Heart left ventricle (tissue), 16 donors: ENCODE measurements at regions not wholly inside any gene's neighbourhood (a gene's known extent, or its start where the extent isn't known, plus 50 kb on each side); places are given as distances from the start of the nearest gene placed in this dataset.

Experiments used
- ATAC-seq, 4 donors: fragments of 200-7000 bp; cut with Tn5 transposase; one replicate each; pipeline ENCODE4 v1.9.1; 2020 to 2022; ENCODE audit warnings: moderate library complexity in 4 of 4, mild to moderate bottlenecking in 3 of 4, moderate number of reproducible peaks in 1 of 4
- DNase-seq, 5 donors: peaks; one replicate each; pipeline ENCODE4 v3.0.0-alpha.2; 2020
- H3K27ac ChIP-seq, 12 donors: fragments of 200-600 bp; sonication (generic) in 4 of 12; one replicate each; pipeline versions ENCODE4 v1.5.0 to v1.8.0; 2016 to 2022; ENCODE audit warnings: mild to moderate bottlenecking in 2 of 12
- H3K27me3 ChIP-seq, 9 donors: fragments of 200-600 bp; sonication (generic) in 2 of 9; one replicate each; pipeline versions ENCODE4 v1.5.1 to v1.8.0; 2016 to 2022; ENCODE audit warnings: mild to moderate bottlenecking in 3 of 9
- H3K36me3 ChIP-seq, 9 donors: fragments of 200-600 bp; sonication (generic) in 2 of 9; one replicate each; pipeline versions ENCODE4 v1.5.0 to v1.8.0; 2018 to 2022; ENCODE audit warnings: mild to moderate bottlenecking in 2 of 9
- H3K4me1 ChIP-seq, 12 donors: fragments of 200-600 bp; sonication (generic) in 4 of 12; one replicate each; pipeline versions ENCODE4 v1.5.0 to v1.8.0; 2016 to 2022; ENCODE audit warnings: mild to moderate bottlenecking in 3 of 12
- H3K4me3 ChIP-seq, 12 donors: fragments of 200-600 bp; sonication (generic) in 4 of 12; one replicate each; pipeline versions ENCODE4 v1.5.0 to v1.8.0; 2017 to 2022; ENCODE audit warnings: mild to moderate bottlenecking in 9 of 12, moderate library complexity in 4 of 12
- H3K9me3 ChIP-seq, 12 donors: fragments of 200-600 bp; sonication (generic) in 4 of 12; one replicate each; pipeline versions ENCODE4 v1.5.0 to v1.8.0; 2016 to 2022; ENCODE audit warnings: mild to moderate bottlenecking in 1 of 12
- POLR2A ChIP-seq, 2 donors: fragments of 450-650 bp; IDR thresholded peaks; one replicate each; pipeline ENCODE4 v1.6.1; 2017; ENCODE audit warnings: antibody characterized with exemption in 2 of 2, mild to moderate bottlenecking in 2 of 2, moderate library complexity in 2 of 2
- WGBS, 4 donors: extraction: QIAGEN DNeasy Blood & Tissue Kit in 2 of 4; methylation state at CpG; one replicate each; pipeline versions ENCODE4 v1.1.5 to v1.1.7; 2013 to 2018; 5-methylcytosine and 5-hydroxymethylcytosine counted together
- intact Hi-C, 10 donors: fragments of 100-400 bp; cut with DNase I; formaldehyde crosslinking; loops; one replicate each; pipeline versions ENCODE4 v1.11.1 to v1.14.2; 2022
- TF ChIP-seq, protein P1 (sequence below), 12 donors: fragments of 200-600 bp; sonication (generic) in 4 of 12; IDR thresholded peaks; one replicate each; pipeline versions ENCODE4 v1.5.0 to v1.8.0; 2018 to 2022; ENCODE audit warnings: antibody characterized with exemption in 12 of 12, mild to moderate bottlenecking in 5 of 12
- donor health status: ischemic (EF 13 %, LVEDD 7.1; RV severe dilation, severe dysfunction).
- donor health status: healthy with polysubstance abuse.
- donor health status: DM: no; HTN: yes; CAD: no.
- donor health status: DM: no; HTN: no; CAD: no.
- donor health status: ischemic (EF 25% LVEDD 6.9; RV normal size, moderate dysfunction).
- donor health status: ischemic (EF 25% LVEDD 5.7; RV mildly dilated, moderate dysfunction).
- donor health status: healthy.
- donor health status: DM: yes; HTN: yes; CAD: no.
- donor health status: ischemic (EF 35%, LVEDD 5.7; RV mildly dilated, moderate dysfunction).
- donor health status: nonischemic (EF 11% LVEDD 7.7; RV severe dilation, severe dysfunction).
- donor health status: DM: yes; HTN: yes; CAD: no.
- donor health status: PGD.
- donor health status: ischemic (EF 29% LVEDD 5.4; RV normal size, mild dysfunction).
- donor health status: nonischemic (EF 23%, LVEDD 6.1; RV moderate dilation, normal function).

- intact Hi-C loops = no loop called here
- Histone ChIP-seq H3K36me3 (no peaks in the 10 kb centered on the region), H3K4me1 (peaks cover 0 to 18% (median 0%) of the 10 kb centered on the region in 12 donors), H3K4me3 (no peak overlapping the region), H3K27ac (no peak overlapping the region), H3K9me3 (no peaks in the 10 kb centered on the region), H3K27me3 (no peaks in the 10 kb centered on the region)
- no peak for TF ChIP-seq POLR2A (IDR thresholded peaks at IDR 0.05)
- TF ChIP-seq, protein P1, sequence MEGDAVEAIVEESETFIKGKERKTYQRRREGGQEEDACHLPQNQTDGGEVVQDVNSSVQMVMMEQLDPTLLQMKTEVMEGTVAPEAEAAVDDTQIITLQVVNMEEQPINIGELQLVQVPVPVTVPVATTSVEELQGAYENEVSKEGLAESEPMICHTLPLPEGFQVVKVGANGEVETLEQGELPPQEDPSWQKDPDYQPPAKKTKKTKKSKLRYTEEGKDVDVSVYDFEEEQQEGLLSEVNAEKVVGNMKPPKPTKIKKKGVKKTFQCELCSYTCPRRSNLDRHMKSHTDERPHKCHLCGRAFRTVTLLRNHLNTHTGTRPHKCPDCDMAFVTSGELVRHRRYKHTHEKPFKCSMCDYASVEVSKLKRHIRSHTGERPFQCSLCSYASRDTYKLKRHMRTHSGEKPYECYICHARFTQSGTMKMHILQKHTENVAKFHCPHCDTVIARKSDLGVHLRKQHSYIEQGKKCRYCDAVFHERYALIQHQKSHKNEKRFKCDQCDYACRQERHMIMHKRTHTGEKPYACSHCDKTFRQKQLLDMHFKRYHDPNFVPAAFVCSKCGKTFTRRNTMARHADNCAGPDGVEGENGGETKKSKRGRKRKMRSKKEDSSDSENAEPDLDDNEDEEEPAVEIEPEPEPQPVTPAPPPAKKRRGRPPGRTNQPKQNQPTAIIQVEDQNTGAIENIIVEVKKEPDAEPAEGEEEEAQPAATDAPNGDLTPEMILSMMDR (IDR thresholded peaks at IDR 0.05) = no peak
- ATAC-seq (no peak), DNase-seq (no peak)
- WGBS, 4 donors = 73 to 89% (median 79%) methylated on average over 2 of the region's 2 CpGs
Measured at GRCh38 chr2:220279372-220279771, 651.9 kb downstream of the SLC4A3 start.

DNA sequence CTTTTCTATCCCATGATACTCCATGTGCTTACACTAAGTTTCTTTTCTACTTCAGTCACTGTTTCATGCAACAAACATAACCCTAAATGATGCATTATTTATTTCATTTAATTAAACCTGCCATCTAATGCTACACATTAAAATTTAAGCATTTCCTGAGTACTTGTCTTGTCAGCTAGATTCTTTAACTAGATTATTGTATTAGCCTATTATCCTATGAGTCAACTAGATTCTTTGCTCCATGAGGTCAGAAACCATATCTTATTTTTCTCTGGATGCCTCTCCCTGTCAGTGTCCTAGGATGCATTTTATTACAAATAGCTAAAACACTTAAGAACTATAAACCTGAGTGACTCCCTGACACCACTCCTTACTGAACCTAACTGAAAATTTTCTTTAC, 652.4 kb downstream of the SLC4A3 start:
- H3K9me3 ChIP-seq = no peaks in the 10 kb centered on the region
- TF ChIP-seq, protein P1 (IDR thresholded peaks at IDR 0.05) = no peak
- no peak for TF ChIP-seq POLR2A (IDR thresholded peaks at IDR 0.05)
- intact Hi-C loops = no loop called here
- H3K27ac ChIP-seq = no peak overlapping the region
- H3K4me1 ChIP-seq = peaks cover 0 to 18% (median 0%) of the 10 kb centered on the region in 12 donors
- no peaks in the 10 kb centered on the region for H3K36me3 ChIP-seq
- DNase-seq = no peak
- ATAC-seq = no peak
- no peak overlapping the region for H3K4me3 ChIP-seq
- H3K27me3 ChIP-seq = no peaks in the 10 kb centered on the region

DNA sequence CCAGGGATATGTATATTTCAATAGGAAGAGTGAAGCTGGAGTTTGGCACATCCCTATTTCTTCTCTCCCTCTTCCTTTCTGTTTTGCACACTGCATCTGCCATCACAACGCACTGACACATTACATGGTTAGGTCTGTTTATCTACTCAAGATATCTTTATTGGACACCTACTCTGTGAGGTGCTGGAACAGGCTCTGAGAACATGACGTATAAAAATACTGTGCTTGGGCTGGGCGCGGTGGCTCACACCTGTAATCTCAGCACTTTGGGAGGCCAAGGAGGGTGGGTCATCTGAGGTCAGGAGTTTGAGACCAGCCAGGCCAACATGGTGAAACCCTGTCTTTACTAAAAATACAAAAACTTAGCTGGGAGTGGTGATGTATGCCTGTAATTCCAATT, 653.3 kb downstream of the SLC4A3 start:
- no peaks in the 10 kb centered on the region for H3K27me3 ChIP-seq
- intact Hi-C loops = no loop called here
- no peaks in the 10 kb centered on the region for H3K36me3 ChIP-seq
- no peaks in the 10 kb centered on the region for H3K9me3 ChIP-seq
- TF ChIP-seq POLR2A (IDR thresholded peaks at IDR 0.05) = no peak
- TF ChIP-seq, protein P1 (IDR thresholded peaks at IDR 0.05) = no peak
- H3K4me1 ChIP-seq = peaks cover 0 to 18% (median 0%) of the 10 kb centered on the region in 12 donors
- 85 to 91% (median 89%) methylated on average over 4 of the region's 4 CpGs for WGBS, 4 donors
- DNase-seq = no peak
- H3K4me3 ChIP-seq = no peak overlapping the region
- ATAC-seq = no peak
- H3K27ac ChIP-seq = no peak overlapping the region

- no peak for DNase-seq
- no peak overlapping the region for H3K27ac ChIP-seq
- TF ChIP-seq, protein P1 (IDR thresholded peaks at IDR 0.05) = no peak
- TF ChIP-seq POLR2A (IDR thresholded peaks at IDR 0.05) = no peak
- no peaks in the 10 kb centered on the region for H3K36me3 ChIP-seq
- H3K4me3 ChIP-seq = no peak overlapping the region
- no peaks in the 10 kb centered on the region for H3K27me3 ChIP-seq
- 53 to 64% (median 57%) methylated on average over 1 of the region's 1 CpG for WGBS, 4 donors
- no peak for ATAC-seq
- H3K9me3 ChIP-seq = no peaks in the 10 kb centered on the region
- intact Hi-C loops = no loop called here
- peaks cover 0 to 15% (median 0%) of the 10 kb centered on the region in 12 donors for H3K4me1 ChIP-seq
Measured at GRCh38 chr2:220281771-220282170, 654.3 kb downstream of the SLC4A3 start.
